ENCODE measurements at regions not wholly inside any gene's neighbourhood (a gene's known extent, or its start where the extent isn't known, plus 50 kb on each side); places are given as distances from the start of the nearest gene placed in this dataset.
"Not testable (repeated sequence)": the region's sequence is repeated elsewhere in the genome, so short reads cannot be mapped to it uniquely, and the experiment has no call there.

GRCh38 chr1:104061637-104062036, 311.9 kb downstream of the AMY1C start:
- TF ChIP-seq CTCF (IDR thresholded peaks at IDR 0.05 in 4 of 5, conservative IDR thresholded peaks at IDR 0.05 in 1 of 5); POLR2A (IDR thresholded peaks at IDR 0.05): not testable (repeated sequence)
